CD14-positive monocyte (primary cell): ENCODE measurements at regions not wholly inside any gene's neighbourhood (a gene's known extent, or its start where the extent isn't known, plus 50 kb on each side); places are given as distances from the start of the nearest gene placed in this dataset.
"Not testable (repeated sequence)": the region's sequence is repeated elsewhere in the genome, so short reads cannot be mapped to it uniquely, and the experiment has no call there.

ENCODE experiments used
- DNase-seq, 3 donors: peaks; one replicate each; pipeline ENCODE4 v3.0.0-alpha.2; 2011 to 2022
- H2AFZ ChIP-seq: 2 replicates; pipeline ENCODE4 v1.6.0; 2012; ENCODE audit warnings: mild to moderate bottlenecking, low read depth, low read length, inconsistent platforms; ENCODE audit not compliant: insufficient read depth, poor library complexity, severe bottlenecking
- H3K27ac ChIP-seq, 2 donors: 1 replicate in 1 of 2; 2 replicates in 1 of 2; pipeline ENCODE4 v1.5.1; 2012 to 2013; ENCODE audit warnings: low read length in 2 of 2, control low read depth in 1 of 2, inconsistent platforms in 1 of 2, low read depth in 1 of 2, mild to moderate bottlenecking in 1 of 2
- H3K27me3 ChIP-seq, 2 donors: one replicate each; pipeline versions ENCODE4 v1.6.0 to v1.6.1; 2011 to 2013; ENCODE audit warnings: low read length in 2 of 2; ENCODE audit not compliant: control insufficient read depth in 2 of 2, insufficient read depth in 2 of 2
- H3K36me3 ChIP-seq, 2 donors: replicated peaks in 1 of 2; 1 replicate in 1 of 2; 2 replicates in 1 of 2; pipeline versions ENCODE4 v1.5.1 to v1.6.1; 2012 to 2013; ENCODE audit warnings: low read length in 2 of 2, control low read depth in 1 of 2, inconsistent platforms in 1 of 2, mild to moderate bottlenecking in 1 of 2; ENCODE audit not compliant: insufficient read depth in 2 of 2, control insufficient read depth in 1 of 2
- H3K4me1 ChIP-seq, 2 donors: 1 replicate in 1 of 2; 2 replicates in 1 of 2; pipeline versions ENCODE4 v1.5.1 to v1.6.1; 2012 to 2013; ENCODE audit warnings: low read length in 2 of 2, control low read depth in 1 of 2, inconsistent platforms in 1 of 2, mild to moderate bottlenecking in 1 of 2, moderate library complexity in 1 of 2; ENCODE audit not compliant: insufficient read depth in 2 of 2, control insufficient read depth in 1 of 2
- H3K4me2 ChIP-seq: replicated peaks from 2 replicates; pipeline ENCODE3; 2012; ENCODE audit warnings: low read length, moderate library complexity, mild to moderate bottlenecking; ENCODE audit not compliant: poor library complexity, severe bottlenecking; ENCODE audit errors: extremely low read depth
- H3K4me3 ChIP-seq, 3 experiments: fragments of 200-600 bp in 1 of 3; sonication (generic) in 1 of 3; replicated peaks in 1 of 3; 1 replicate in 2 of 3; 2 replicates in 1 of 3; pipeline ENCODE4 v1.5.1; 2011 to 2013; ENCODE audit warnings: low read length in 3 of 3, mild to moderate bottlenecking in 3 of 3, control low read depth in 2 of 3, low read depth in 2 of 3, inconsistent platforms in 1 of 3, moderate library complexity in 1 of 3
- H3K79me2 ChIP-seq: 2 replicates; pipeline ENCODE4 v1.6.0; 2012; ENCODE audit warnings: mild to moderate bottlenecking, control low read depth, inconsistent platforms, low read length, moderate library complexity; ENCODE audit not compliant: insufficient read depth
- H3K9ac ChIP-seq: 2 replicates; pipeline ENCODE4 v1.6.0; 2017; ENCODE audit warnings: low read length, mild to moderate bottlenecking; ENCODE audit not compliant: insufficient read depth, poor library complexity, severe bottlenecking
- H3K9me3 ChIP-seq, 2 donors: replicated peaks in 1 of 2; 1 replicate in 1 of 2; 2 replicates in 1 of 2; pipeline versions ENCODE4 v1.5.1 to v1.6.1; 2012 to 2013; ENCODE audit warnings: low read length in 2 of 2, control low read depth in 1 of 2; ENCODE audit not compliant: control insufficient read depth in 1 of 2, insufficient read depth in 1 of 2
- H4K20me1 ChIP-seq: 2 replicates; pipeline ENCODE4 v1.6.0; 2012; ENCODE audit warnings: mild to moderate bottlenecking, low read length, control low read depth, moderate library complexity; ENCODE audit not compliant: insufficient read depth
- H3K27ac Mint-ChIP-seq, 7 donors: one replicate each; pipeline ENCODE4 v1.8.0; 2020; ENCODE audit warnings: mild to moderate bottlenecking in 7 of 7, mixed read lengths in 7 of 7, moderate library complexity in 6 of 7, inconsistent platforms in 2 of 7
- H3K27me3 Mint-ChIP-seq, 3 donors: one replicate each; pipeline ENCODE4 v1.8.0; 2021 to 2022; ENCODE audit warnings: low read depth in 3 of 3, mild to moderate bottlenecking in 3 of 3, mixed read lengths in 3 of 3, moderate library complexity in 3 of 3, inconsistent platforms in 1 of 3
- H3K36me3 Mint-ChIP-seq, 2 donors: one replicate each; pipeline ENCODE4 v1.8.0; 2020; ENCODE audit warnings: mixed read lengths in 2 of 2, inconsistent platforms in 1 of 2, mild to moderate bottlenecking in 1 of 2
- H3K4me1 Mint-ChIP-seq: one replicate; pipeline ENCODE4 v1.8.0; 2020; ENCODE audit warnings: mild to moderate bottlenecking, mixed read lengths
- H3K4me3 Mint-ChIP-seq, 2 donors: one replicate each; pipeline ENCODE4 v1.8.0; 2020; ENCODE audit warnings: mild to moderate bottlenecking in 2 of 2, mixed read lengths in 2 of 2, moderate library complexity in 1 of 2
- H3K9me3 Mint-ChIP-seq, 7 donors: one replicate each; pipeline ENCODE4 v1.8.0; 2020 to 2022; ENCODE audit warnings: mixed read lengths in 7 of 7, mild to moderate bottlenecking in 6 of 7, moderate library complexity in 6 of 7, inconsistent platforms in 2 of 7
- WGBS: methylation state at CpG from one replicate; pipeline ENCODE4 v1.1.5; 2013; ENCODE audit warnings: missing lambda C conversion rate; ENCODE audit not compliant: insufficient coverage; 5-methylcytosine and 5-hydroxymethylcytosine counted together
- intact Hi-C, 2 donors: fragments of 100-400 bp; cut with micrococcal nuclease; formaldehyde crosslinking; loops; one replicate each; pipeline versions ENCODE4 v1.15.0 to v1.15.1; 2023
- TF ChIP-seq, protein P1 (sequence below): fragments of 200-600 bp; IDR thresholded peaks from one replicate; pipeline ENCODE4 v1.8.0; 2022; ENCODE audit warnings: antibody characterized with exemption, mild to moderate bottlenecking

GRCh38 chr7:66451713-66452112, 177.0 kb upstream of the KCTD7 start:
- H4K20me1 ChIP-seq, H3K9me3 ChIP-seq, H3K27me3 ChIP-seq, H3K4me3 ChIP-seq, H3K27ac Mint-ChIP-seq, H3K27ac ChIP-seq, H3K9me3 Mint-ChIP-seq, H3K27me3 Mint-ChIP-seq, H3K79me2 ChIP-seq, H3K9ac ChIP-seq, H2AFZ ChIP-seq, intact Hi-C loops, DNase-seq, H3K36me3 ChIP-seq, H3K36me3 Mint-ChIP-seq, H3K4me3 Mint-ChIP-seq, H3K4me2 ChIP-seq: not testable (repeated sequence)
- WGBS: 100% methylated on average over 1 of the region's 2 CpGs
- peaks cover 4 to 12% of the 10 kb centered on the region in 2 donors for H3K4me1 ChIP-seq
- peaks cover 14% of the 10 kb centered on the region for H3K4me1 Mint-ChIP-seq

- Histone ChIP-seq H3K4me2 (no peak overlapping the region), H3K9ac (no peak overlapping the region), H3K36me3 (no peaks in the 10 kb centered on the region), H3K4me3 (no peak overlapping the region), H3K79me2 (no peaks in the 10 kb centered on the region), H3K9me3 (no peaks in the 10 kb centered on the region), H3K4me1 (peaks cover 4 to 12% of the 10 kb centered on the region in 2 donors), H3K27ac (no peak overlapping the region), H3K27me3 (no peaks in the 10 kb centered on the region), H4K20me1 (no peaks in the 10 kb centered on the region), H2AFZ (no peak overlapping the region)
- Mint-ChIP-seq H3K27me3 (peaks cover 0 to 1% (median 0%) of the 10 kb centered on the region in 3 donors), H3K4me1 (peaks cover 14% of the 10 kb centered on the region), H3K9me3 (no peaks in the 10 kb centered on the region), H3K27ac (no peak overlapping the region), H3K4me3 (no peak overlapping the region), H3K36me3 (peaks cover 4% of the 10 kb centered on the region in 2 donors)
- no peak for DNase-seq
- intact Hi-C loops: no loop called here
- 100% methylated on average over 1 of the region's 2 CpGs for WGBS
- TF ChIP-seq, protein P1, sequence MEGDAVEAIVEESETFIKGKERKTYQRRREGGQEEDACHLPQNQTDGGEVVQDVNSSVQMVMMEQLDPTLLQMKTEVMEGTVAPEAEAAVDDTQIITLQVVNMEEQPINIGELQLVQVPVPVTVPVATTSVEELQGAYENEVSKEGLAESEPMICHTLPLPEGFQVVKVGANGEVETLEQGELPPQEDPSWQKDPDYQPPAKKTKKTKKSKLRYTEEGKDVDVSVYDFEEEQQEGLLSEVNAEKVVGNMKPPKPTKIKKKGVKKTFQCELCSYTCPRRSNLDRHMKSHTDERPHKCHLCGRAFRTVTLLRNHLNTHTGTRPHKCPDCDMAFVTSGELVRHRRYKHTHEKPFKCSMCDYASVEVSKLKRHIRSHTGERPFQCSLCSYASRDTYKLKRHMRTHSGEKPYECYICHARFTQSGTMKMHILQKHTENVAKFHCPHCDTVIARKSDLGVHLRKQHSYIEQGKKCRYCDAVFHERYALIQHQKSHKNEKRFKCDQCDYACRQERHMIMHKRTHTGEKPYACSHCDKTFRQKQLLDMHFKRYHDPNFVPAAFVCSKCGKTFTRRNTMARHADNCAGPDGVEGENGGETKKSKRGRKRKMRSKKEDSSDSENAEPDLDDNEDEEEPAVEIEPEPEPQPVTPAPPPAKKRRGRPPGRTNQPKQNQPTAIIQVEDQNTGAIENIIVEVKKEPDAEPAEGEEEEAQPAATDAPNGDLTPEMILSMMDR: no peak
These were observed 176.5 kb upstream of the KCTD7 start for GRCh38 chr7:66452165-66452564.
